IMR-90 (cell line): ENCODE measurements at regions not wholly inside any gene's neighbourhood (a gene's known extent, or its start where the extent isn't known, plus 50 kb on each side); places are given as distances from the start of the nearest gene placed in this dataset.
A peak's percentile ranks its signal among the peaks of the same experiment; 100 is the strongest.

Experiments
- ATAC-seq: fragments of 200-7000 bp; cut with Tn5 transposase; 2 replicates; pipeline ENCODE4 v1.9.1; 2020; ENCODE audit warnings: low read depth, mild to moderate bottlenecking, moderate library complexity
- BruUV-seq: library from RNA; stranded (reverse); fragments of 400-500 nt; replicated peaks from 2 replicates; lab custom pipeline; 2021; lab: Mats Ljungman, UMichigan
- CTCF ChIA-PET: fragments of 300-600 bp; formaldehyde crosslinking; extraction: SDS; loops from one replicate; lab custom pipeline; 2021; ENCODE audit warnings: antibody characterized with exemption; lab: Yijun Ruan, JAX
- POLR2A ChIA-PET: fragments of 300-600 bp; sonication (Branson Sonifier 250); formaldehyde crosslinking; loops from one replicate; lab custom pipeline; 2022; ENCODE audit warnings: antibody characterized with exemption; ENCODE audit not compliant: unreplicated experiment; lab: Charles Lee
- DNase-seq: peaks from one replicate; pipeline ENCODE4 v3.0.0; 2013
- H2AFZ ChIP-seq: replicated peaks from 2 replicates; pipeline ENCODE3; 2013; ENCODE audit warnings: low read length, mild to moderate bottlenecking; ENCODE audit not compliant: poor library complexity
- H2AK5ac ChIP-seq: 2 replicates; pipeline ENCODE4 v1.6.1; 2013; ENCODE audit warnings: low read depth, low read length, inconsistent platforms
- H2AK9ac ChIP-seq: replicated peaks from 2 replicates; pipeline ENCODE3; 2013; ENCODE audit warnings: mild to moderate bottlenecking, low read depth, low read length, moderate library complexity; ENCODE audit not compliant: poor library complexity
- H2BK120ac ChIP-seq: 2 replicates; pipeline ENCODE4 v1.6.1; 2013; ENCODE audit warnings: low read depth, low read length, inconsistent platforms
- H2BK15ac ChIP-seq: 3 replicates; pipeline ENCODE4 v1.6.1; 2013; ENCODE audit warnings: low read depth, low read length, inconsistent platforms
- H2BK20ac ChIP-seq: 2 replicates; pipeline ENCODE4 v1.6.1; 2013; ENCODE audit warnings: low read depth, mild to moderate bottlenecking, inconsistent platforms, low read length, moderate library complexity
- H2BK5ac ChIP-seq: 2 replicates; pipeline ENCODE4 v1.6.1; 2013; ENCODE audit warnings: mild to moderate bottlenecking, low read depth, low read length, inconsistent platforms; ENCODE audit not compliant: poor library complexity, severe bottlenecking
- H3K14ac ChIP-seq: replicated peaks from 2 replicates; pipeline ENCODE4 v1.6.1; 2013; ENCODE audit warnings: low read depth, low read length, inconsistent platforms
- H3K18ac ChIP-seq: 2 replicates; pipeline ENCODE4 v1.6.1; 2013; ENCODE audit warnings: low read depth, low read length, control low read depth
- H3K23ac ChIP-seq: 2 replicates; pipeline ENCODE4 v1.6.1; 2013; ENCODE audit warnings: low read depth, low read length, inconsistent platforms
- H3K27ac ChIP-seq: 2 replicates; pipeline ENCODE4 v1.5.1; 2013; ENCODE audit warnings: mild to moderate bottlenecking, control low read depth, low read length; ENCODE audit not compliant: insufficient read depth
- H3K27me3 ChIP-seq: 2 replicates; pipeline ENCODE4 v1.6.1; 2013; ENCODE audit warnings: low read length; ENCODE audit not compliant: control insufficient read depth, insufficient read depth
- H3K36me3 ChIP-seq: 2 replicates; pipeline ENCODE4 v1.6.1; 2013; ENCODE audit warnings: low read length, mixed read lengths; ENCODE audit not compliant: control insufficient read depth, insufficient read depth
- H3K4ac ChIP-seq: 2 replicates; pipeline ENCODE4 v1.6.1; 2013; ENCODE audit warnings: low read depth, low read length, inconsistent platforms
- H3K4me1 ChIP-seq: 2 replicates; pipeline ENCODE4 v1.6.1; 2013; ENCODE audit warnings: low read length, mixed read lengths; ENCODE audit not compliant: control insufficient read depth, insufficient read depth
- H3K4me2 ChIP-seq: 2 replicates; pipeline ENCODE4 v1.6.1; 2013; ENCODE audit warnings: low read depth, mild to moderate bottlenecking, control low read depth, low read length, moderate library complexity
- H3K4me3 ChIP-seq: 2 replicates; pipeline ENCODE4 v1.5.1; 2013; ENCODE audit warnings: low read depth, mild to moderate bottlenecking, control low read depth, low read length, moderate library complexity; ENCODE audit not compliant: insufficient read depth
- H3K56ac ChIP-seq: 2 replicates; pipeline ENCODE4 v1.6.1; 2013; ENCODE audit warnings: low read length, inconsistent platforms; ENCODE audit not compliant: insufficient read depth; ENCODE audit errors: extremely low read depth
- H3K79me1 ChIP-seq, 2 experiments: 2 replicates each; pipeline ENCODE4 v1.6.1; 2013; ENCODE audit warnings: low read length in 2 of 2, inconsistent platforms in 1 of 2, low read depth in 1 of 2
- H3K9ac ChIP-seq: 2 replicates; pipeline ENCODE4 v1.6.1; 2013; ENCODE audit warnings: low read depth, low read length, control low read depth
- H3K9me1 ChIP-seq: 2 replicates; pipeline ENCODE4 v1.6.1; 2013; ENCODE audit warnings: low read length, inconsistent platforms; ENCODE audit not compliant: insufficient read depth
- H3K9me3 ChIP-seq: 2 replicates; pipeline ENCODE4 v1.6.1; 2013; ENCODE audit warnings: low read length; ENCODE audit not compliant: control insufficient read depth, insufficient read depth
- H4K20me1 ChIP-seq: 2 replicates; pipeline ENCODE4 v1.6.1; 2013; ENCODE audit warnings: low read length, inconsistent platforms; ENCODE audit not compliant: insufficient read depth
- H4K5ac ChIP-seq: 2 replicates; pipeline ENCODE4 v1.6.1; 2013; ENCODE audit warnings: mild to moderate bottlenecking, low read depth, low read length, control low read depth
- H4K8ac ChIP-seq, 2 experiments: 2 replicates each; pipeline ENCODE4 v1.6.1; 2013; ENCODE audit warnings: low read depth in 2 of 2, low read length in 2 of 2, control low read depth in 1 of 2, inconsistent platforms in 1 of 2
- H4K91ac ChIP-seq: 2 replicates; pipeline ENCODE4 v1.6.1; 2013; ENCODE audit warnings: low read depth, low read length, inconsistent platforms; ENCODE audit not compliant: insufficient read depth
- MAFK ChIP-seq: IDR thresholded peaks from 2 replicates; pipeline ENCODE4 v1.6.1; 2012; ENCODE audit warnings: low read depth, low read length, improper control_type of control experiment
- RFX5 ChIP-seq: IDR thresholded peaks from 2 replicates; pipeline ENCODE4 v1.8.0; 2012; ENCODE audit warnings: low read depth, mild to moderate bottlenecking, low read length, moderate library complexity
- WGBS, 2 experiments: methylation state at CpG; one replicate each; pipeline versions ENCODE4 v1.1.5 to v1.1.7; 2013; ENCODE audit warnings: missing lambda C conversion rate in 2 of 2; ENCODE audit not compliant: insufficient read length in 1 of 2; ENCODE audit errors: extremely low coverage in 2 of 2; 5-methylcytosine and 5-hydroxymethylcytosine counted together
- dilution Hi-C: fragments of 300-500 bp; cut with HindIII; formaldehyde crosslinking; loops from one replicate; pipeline ENCODE4 v1.14.3; 2018; ENCODE audit warnings: low sequenced_read_pairs; ENCODE audit not compliant: unreplicated experiment
- in situ Hi-C: fragments of 300-500 bp; cut with MboI; formaldehyde crosslinking; loops from 3 replicates; pipeline ENCODE4 v1.14.3; 2019; ENCODE audit warnings: low sequenced_read_pairs, inconsistent platforms, mixed read lengths
- intact Hi-C: fragments of 100-400 bp; cut with micrococcal nuclease; formaldehyde crosslinking; loops from 2 replicates; pipeline ENCODE4 v1.10.0; 2022

DNA sequence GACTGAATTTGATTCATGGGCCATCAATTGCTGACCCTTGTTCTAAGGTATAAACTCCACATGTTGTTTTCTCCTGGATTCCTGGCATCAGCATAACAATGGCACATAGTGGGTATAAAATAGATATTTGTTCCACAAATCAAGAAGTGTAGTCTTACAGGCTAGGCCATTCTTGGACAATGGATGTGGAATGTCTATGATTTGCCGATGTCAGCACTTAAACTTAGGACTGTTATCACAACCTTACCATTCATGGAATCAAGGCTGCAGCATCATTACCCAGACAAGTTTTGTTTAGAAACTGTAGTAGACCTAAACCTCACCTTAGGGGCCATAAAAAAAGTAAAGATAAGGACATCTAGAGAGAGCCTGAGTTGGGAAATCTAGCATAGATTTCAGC lies 680.0 kb downstream of the BRINP1 start:
- no peak overlapping the region for H2BK20ac ChIP-seq
- DNase-seq (no peak), ATAC-seq (no peak)
- no peaks in the 10 kb centered on the region for H4K20me1 ChIP-seq
- H2BK5ac ChIP-seq: no peak overlapping the region
- ChIA-PET CTCF (no interaction called here), POLR2A (no interaction called here)
- no peak overlapping the region for H2AK5ac ChIP-seq
- H3K4ac ChIP-seq: no peak overlapping the region
- no peak overlapping the region for H4K5ac ChIP-seq
- H3K4me2 ChIP-seq: no peak overlapping the region
- no peak overlapping the region for H4K8ac ChIP-seq
- H3K56ac ChIP-seq: no peak overlapping the region
- H3K4me3 ChIP-seq: no peak overlapping the region
- no peaks in the 10 kb centered on the region for H3K36me3 ChIP-seq
- no peak overlapping the region for H3K23ac ChIP-seq
- H3K9me1 ChIP-seq: no peaks in the 10 kb centered on the region
- H3K9ac ChIP-seq: no peak overlapping the region
- no peak overlapping the region for H4K91ac ChIP-seq
- intact Hi-C loops: no loop called here
- H3K79me1 ChIP-seq: no peaks in the 10 kb centered on the region
- in situ Hi-C loops: no loop called here
- H3K14ac ChIP-seq: no peak overlapping the region
- no peak overlapping the region for H2BK120ac ChIP-seq
- TF ChIP-seq MAFK (peak; percentile 96), RFX5 (no peak)
- no peak overlapping the region for H2AFZ ChIP-seq
- no peak overlapping the region for H2BK15ac ChIP-seq
- peaks cover 6% of the 10 kb centered on the region for H3K9me3 ChIP-seq
- dilution Hi-C loops: no loop called here
- WGBS, 2 experiments: no CpG with 5 or more reads among the region's 1 CpG
- no TSS peak for BruUV-seq
- H3K27ac ChIP-seq: no peak overlapping the region
- H3K4me1 ChIP-seq: no peaks in the 10 kb centered on the region
- H3K27me3 ChIP-seq: no peaks in the 10 kb centered on the region
- H2AK9ac ChIP-seq: no peak overlapping the region
- H3K18ac ChIP-seq: no peak overlapping the region
